RKO (cell line): ENCODE measurements at regions not wholly inside any gene's neighbourhood (a gene's known extent, or its start where the extent isn't known, plus 50 kb on each side); places are given as distances from the start of the nearest gene placed in this dataset.

Experiments used
- DNase-seq: peaks from one replicate; pipeline ENCODE4 v3.0.0-alpha.2; 2016; ENCODE audit warnings: low spot score

DNA sequence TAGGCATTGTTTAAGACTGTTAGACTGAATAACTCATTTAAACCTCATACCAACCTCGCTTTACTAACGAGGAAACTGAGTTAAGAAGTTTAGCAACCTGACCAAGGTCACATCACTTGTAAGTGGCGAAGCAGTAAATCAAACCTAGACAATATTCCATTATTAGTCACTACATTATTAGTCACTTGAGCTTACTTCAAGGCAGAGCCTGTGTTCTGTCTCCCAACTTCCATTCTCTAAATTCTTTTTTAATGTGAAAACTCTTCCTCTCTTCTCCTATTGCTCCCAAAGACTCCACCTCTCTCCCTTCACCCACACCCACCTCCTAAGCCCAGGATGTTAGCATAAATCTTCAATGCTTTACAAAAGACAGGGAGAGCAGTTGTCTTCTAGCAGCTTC lies 156.5 kb downstream of the ARL6IP6 start:
- peak; percentile 12 for DNase-seq

DNA sequence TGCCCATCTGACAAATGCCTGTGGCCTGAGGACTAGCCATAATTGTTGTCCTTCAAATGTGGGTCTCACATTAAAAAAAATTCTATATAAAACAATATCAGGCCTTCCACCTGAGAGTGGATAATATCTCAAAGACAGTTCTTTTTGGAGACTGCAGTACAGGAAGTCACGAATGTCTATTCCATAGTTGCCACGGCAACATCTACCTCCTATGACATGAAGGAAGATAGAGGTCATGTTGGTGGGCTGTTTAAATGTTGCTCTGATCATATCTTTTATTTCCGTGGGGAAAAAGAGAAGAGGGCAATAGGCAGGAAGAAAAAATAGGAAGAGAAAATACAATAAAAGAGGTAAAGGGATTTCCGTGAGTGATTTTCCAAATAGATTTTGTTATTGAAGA lies 151.8 kb downstream of the ARL6IP6 start:
- DNase-seq = no peak

DNA sequence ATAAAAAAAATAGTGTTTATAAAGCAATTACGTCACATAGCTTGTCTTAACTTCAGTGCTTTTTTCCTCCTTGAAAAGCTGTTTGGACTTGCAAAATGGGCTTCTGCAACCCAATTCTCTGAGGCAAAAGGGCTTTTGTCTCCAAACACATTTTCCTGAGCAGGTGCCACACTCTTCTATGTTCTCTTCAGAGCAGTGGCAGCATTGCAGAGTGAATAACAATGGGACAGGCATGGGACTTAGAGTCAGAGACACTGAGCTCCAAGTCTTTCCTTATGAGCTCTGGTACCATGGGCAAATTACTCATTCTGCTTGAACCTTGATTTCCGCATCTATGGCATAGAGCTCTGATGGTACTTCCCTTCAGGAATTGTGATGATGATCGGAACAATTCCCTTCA lies 149.0 kb downstream of the ARL6IP6 start:
- no peak for DNase-seq

DNA sequence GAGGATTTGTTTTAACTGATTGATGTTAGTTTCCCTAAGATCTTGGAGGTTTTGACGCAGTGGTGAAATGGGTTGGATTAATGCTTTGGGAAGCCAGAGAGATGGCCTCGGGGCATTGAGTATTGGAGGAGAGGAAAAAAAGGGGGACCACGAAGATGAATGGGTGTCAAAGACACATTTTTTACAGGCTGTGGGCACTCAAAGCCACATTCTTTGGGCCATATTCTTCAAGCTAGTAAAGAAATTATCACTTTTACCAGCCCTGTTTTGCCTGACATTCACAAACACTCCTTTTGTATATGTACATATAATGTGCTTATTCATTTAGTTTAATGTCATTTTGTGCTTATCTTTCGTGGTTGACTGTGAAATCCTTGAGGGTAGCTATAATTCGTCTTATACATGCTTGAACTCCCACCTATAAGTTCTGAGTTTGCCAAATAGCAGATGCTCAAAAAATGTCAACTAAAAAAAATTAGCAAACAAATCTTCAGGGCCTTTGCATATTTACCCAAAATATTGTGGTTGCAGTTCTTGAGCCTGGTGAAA lies 146.3 kb downstream of the ARL6IP6 start:
- DNase-seq = no peak

DNA sequence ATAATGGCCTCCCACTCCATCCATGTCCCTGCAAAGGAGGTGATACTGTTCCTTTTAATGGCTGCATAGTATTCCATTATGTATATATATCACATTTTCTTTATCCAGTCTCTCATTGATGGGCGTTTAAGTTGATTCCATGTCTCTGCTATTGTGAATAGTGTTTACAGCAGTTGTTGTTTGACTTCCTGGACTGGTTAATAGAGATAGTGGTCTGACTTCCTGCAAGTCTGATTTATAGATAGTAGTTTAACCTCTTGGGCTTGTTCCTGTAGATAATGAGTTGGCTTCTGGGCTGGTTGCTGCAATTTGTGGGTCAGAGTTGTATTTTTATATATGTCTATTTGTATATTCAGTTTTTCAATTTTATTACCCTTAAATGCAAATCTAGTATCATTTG lies 145.4 kb downstream of the ARL6IP6 start:
- no peak for DNase-seq

DNA sequence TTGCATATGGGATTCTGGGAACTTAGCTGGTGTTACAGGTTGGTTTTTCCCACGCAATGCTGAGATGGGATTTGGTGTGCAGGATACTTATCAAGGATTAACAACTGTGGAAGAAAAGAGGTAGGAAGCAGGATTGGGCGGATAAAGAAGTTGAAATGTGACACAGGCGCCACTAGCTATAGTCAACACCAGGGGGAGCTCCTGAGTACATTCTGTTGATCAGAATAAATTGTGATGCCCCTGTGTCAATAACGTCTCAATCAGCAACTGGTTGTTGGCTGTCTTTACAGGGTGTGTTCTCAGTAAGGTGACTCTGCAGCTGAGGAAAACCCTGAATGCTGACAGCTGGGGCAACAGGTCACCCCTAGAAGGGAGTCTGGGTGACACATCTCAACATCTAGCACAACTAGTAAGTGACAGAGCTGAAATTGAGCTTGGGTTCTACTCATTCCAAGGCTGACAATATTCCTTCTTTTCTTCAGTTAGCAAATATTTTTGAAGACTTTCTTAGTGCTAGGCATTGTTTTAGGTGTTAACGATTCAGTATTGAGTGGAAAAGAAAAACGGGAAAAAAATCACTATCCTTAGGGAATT lies 143.0 kb downstream of the ARL6IP6 start:
- peak; percentile 32 for DNase-seq

DNA sequence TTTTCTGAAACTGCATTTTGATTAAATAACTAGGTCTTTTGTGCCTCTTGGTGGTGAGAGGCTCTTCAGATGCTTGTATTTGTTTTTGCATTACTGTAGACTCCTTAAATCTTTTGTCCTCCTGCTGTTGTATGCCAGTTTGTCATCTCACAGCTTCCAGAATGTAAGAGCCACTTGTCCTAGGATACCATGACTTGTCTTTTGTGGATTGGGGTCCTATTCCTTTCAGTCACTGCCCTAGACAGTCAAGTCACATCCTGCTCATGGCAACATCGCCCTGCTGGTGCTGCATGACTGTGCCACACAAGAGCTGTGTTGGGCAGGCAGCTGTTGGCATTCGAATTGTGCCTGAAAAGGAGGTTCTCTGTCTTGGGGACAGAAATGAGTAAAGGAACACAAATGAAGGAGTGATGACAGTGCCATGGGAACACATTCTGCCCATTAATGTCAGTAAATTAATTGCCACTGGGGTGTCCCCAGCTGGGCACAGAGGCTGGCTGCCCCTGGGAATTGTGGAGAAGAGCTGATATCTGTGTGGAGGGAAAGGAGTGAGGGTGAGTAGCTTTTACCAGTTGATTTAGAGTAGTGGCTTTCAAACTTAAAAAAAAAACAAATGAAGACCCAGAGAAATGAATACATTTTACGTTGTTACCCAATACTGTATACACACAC lies 140.3 kb downstream of the ARL6IP6 start:
- DNase-seq = no peak

DNA sequence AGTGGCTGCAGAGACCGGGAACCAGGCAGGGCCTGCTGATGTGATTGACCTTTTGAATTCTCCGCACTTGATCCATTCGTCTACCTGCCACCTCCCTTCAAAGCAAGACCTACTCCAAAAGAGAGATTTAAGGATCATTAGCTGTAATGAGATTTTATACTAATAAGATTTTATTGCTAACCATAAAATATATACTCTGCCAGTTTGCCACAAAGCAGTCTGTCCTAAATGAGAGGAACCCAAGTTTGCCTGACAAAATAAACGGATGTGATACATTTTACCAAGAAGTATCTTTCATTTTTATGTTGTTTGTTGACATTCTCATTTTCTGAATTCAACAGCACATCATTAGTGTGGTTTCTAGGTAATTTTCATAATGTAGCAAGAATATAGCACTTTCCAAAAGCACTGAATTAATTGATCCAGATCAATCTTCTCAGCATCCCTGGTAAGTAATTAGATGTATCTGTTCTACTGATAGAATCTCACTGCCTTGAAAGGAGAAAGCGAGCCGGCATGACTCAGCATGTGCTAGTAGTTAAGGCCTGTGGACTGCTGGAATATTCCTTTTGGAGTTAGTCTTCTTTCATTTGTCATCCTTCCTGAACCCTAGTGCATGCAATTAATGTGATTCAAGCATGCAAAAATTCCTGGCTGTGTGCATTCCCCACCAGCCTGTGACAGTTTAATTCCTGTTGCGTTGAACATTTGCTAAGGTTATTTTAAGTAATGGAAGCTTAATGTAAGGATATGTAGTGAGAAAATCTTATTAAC lies 128.5 kb downstream of the ARL6IP6 start:
- DNase-seq = peak; percentile 18

DNA sequence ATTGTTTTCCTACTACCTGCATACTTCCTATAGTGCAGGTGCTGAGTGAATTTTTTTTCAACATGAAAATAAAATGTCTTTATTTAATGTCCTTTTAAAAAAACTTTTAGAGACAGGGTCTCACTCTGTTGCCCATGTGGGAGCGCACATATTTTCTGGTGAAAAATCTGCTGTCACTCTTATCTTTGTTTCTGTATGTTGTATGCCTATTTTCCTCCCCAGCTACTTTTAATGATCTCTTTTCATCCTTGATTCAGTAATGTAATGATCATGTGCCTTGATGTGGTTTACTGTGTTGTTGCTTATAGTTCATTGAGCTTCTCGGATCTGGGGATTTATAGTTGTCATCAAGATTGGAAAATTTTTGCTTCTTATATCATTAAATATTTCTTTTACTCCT lies 117.3 kb downstream of the ARL6IP6 start:
- no peak for DNase-seq

DNA sequence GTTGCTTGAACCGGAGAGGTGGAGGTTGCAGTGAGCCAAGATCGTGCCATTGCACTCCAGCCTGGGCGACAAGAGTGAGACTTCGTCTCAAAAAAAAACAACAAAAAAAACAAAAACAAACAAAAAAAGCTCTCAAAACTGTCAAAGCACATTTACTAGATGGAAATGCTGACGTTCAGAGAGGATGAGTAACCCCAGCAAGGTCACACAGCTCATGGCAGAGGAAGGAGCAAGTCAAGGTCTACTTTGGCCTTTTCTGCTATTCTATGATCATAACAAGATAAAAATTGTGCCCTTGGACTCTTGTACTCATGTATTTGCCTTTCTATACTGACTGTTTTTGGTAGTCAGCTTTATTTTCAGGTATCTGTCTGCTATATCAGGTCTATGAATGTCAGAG lies 109.5 kb downstream of the ARL6IP6 start:
- no peak for DNase-seq

DNA sequence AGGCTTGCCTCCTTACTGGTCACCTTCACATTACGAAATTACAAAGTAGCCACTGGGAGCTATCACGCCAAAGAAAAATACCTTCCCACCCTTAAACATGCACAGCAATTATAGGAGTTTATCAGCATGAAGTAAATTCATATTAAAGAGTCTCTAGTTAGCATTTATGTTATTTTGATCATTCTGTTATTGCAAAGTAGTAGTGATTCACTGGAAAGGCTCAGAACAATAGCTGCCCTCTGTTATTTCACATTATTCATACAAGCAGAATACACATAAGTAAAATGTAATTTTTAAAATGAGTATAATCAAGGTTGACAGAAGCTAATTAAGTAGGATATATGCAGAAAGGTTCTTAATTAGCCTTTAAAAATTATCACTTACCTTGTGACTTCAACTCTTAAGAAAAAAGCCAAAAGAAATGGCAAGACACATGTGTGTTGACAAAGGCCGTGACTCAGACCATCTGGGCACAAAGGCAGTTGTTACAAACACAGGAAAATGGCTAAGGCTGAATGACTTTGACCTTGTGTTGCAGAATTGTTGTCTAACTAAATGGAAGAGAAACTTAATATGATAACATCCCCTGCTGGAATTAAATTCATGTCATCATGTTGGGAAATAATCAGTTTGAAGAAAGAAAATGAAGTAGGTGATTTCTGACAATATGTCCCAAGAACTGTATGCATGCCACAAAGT lies 108.3 kb downstream of the ARL6IP6 start:
- DNase-seq = peak; percentile 29

DNA sequence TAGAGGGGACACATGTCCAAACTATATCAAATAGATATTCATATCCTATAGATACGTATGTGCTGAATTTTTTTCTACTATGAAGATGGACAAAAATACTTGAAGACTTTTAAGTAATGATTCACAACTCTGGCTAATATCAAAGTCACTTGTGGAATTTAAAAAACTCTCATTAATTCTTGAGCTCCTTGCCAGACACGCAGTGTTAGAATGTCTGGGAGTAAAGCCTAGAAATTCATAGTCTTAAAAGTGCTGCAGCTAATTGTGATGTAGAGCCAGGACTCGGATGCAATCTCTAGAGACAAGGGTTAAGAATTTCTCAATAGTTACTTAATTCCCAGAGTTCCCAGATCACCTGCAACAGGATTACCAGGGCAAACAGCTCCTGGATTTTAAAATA lies 107.4 kb downstream of the ARL6IP6 start:
- no peak for DNase-seq

DNA sequence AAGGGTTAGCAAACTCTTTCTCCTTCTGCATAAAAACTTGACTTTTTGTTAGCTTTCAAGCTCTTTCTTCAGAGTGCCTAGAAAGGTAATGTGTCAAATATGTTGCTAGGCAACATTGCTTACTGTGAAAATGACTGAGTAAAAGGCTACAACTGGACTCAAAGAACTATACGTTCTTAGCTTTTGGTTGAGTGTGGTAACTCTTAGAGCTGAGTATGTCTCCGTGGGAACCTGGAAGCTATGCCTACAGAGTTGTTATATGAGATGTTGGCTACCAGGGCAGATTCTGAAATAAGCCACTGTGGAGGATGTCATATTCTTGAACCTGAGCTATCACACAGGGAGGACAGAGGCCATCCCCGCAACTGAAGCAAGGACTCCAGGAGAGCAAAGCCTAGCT lies 105.5 kb downstream of the ARL6IP6 start:
- no peak for DNase-seq

DNA sequence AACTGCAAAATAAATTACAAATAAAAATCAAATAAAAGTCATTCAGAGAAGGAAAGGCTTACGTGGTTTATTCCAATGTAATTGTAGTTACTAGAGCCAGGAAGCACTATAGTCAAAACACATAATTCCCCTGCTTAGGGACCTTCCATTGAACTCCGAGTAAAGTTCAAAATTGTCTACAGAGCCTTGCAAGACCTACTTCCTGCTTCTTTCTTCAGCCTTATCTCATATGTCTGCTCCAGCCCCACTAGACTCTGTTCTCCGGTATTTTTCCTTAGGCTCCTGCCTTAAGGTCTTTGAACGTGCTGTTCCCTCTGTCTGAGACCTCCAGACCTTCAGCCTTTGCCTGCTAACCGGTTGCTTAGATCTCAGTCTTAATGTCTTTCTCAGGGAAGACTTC lies 104.3 kb downstream of the ARL6IP6 start:
- no peak for DNase-seq

DNA sequence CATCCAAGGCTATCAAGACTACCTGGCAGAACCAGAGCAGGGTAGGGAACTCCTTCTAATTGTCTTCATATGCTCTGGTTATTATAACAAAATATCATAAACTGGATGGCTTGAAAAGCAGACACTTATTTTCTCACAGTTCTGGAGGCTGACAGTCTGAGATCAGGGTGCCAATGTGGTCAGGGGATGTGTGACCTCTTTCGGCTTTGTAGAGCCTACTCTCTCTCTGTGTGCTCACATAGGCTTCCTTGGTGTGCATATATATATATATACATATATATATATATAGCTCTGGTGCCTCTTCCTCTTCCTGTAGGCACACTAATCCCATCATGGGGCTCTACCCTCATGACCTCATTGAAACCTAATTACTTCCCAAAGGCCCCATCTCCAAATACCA lies 101.6 kb downstream of the ARL6IP6 start:
- DNase-seq = peak; percentile 6

DNA sequence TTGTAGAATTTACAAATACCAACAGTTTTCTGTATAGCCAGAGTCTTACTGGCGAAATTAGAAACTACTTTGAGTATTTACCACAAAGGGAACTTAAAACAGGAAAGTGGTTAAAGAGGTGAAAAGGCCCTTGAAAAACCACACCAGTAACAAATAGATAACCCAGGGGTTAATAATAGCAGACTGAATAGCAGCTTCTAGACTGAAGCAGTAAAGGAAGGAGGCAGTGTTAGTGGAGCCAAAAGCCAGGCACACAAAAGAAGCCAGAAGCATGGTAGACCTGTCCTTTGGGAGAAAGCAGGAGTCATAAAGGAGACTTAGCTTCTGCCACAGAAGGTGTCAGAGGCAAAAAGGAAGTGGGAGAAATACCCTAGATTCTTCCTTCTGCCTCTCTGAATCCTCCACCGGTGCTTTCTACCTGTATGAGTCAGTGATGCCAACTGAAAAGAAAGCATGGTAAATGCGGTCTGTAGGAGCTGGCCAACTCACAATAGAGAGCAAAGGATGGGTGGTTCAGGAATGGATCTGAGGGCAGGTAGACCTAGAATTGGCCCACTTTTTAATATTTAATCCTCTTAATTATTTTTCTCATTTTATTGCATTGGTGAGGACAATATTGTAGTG lies 97.3 kb downstream of the ARL6IP6 start:
- DNase-seq = no peak

DNA sequence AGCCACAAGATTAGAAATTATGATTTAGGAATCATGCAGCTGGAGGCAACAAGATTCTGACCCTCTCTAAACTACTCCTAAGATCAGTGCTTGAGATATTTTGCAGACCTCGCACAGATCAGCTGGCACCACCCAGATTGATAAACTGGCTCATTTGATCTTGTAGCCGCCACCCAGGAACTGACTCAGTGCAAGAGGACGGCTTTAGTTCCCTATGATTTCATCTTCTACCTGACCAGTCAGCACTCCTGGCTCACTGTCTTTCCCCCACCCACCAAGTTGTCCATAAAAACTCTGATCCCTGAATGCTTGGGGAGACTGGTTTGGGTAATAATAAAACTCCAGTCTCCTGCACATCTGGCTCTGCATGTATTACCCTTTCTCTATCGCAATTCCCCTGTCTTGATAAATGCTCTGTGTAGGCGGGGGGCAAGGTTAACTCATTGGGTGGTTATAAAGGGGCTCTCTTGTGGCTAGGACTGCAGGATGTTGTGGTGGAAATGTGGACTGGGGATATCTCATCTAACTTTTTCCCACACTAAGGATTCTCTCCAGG lies 96.1 kb downstream of the ARL6IP6 start:
- DNase-seq = peak; percentile 9

DNA sequence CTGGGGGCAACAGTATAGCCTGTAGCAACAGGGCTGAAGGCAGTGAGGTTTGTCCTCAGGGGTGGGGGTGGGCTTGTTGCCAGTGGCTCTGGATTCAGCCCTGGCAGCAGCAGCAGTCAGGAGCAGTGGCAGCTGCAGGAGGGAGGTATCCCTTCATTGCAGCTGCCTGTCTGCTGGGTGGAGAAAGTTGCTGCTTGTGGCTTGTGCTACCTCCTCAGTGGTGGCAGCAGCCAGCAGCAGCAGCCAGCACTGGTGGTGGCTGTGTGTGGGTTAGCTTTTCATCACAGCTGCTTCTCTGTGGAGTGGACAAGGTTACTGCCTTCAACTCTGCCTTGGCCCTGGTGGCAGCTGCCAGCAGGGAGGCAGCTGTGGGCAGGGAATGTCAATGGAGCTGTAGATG lies 94.9 kb downstream of the ARL6IP6 start:
- no peak for DNase-seq
